K562 (cell line): ENCODE measurements at regions not wholly inside any gene's neighbourhood (a gene's known extent, or its start where the extent isn't known, plus 50 kb on each side); places are given as distances from the start of the nearest gene placed in this dataset.

ENCODE experiments used
- ARID2 ChIP-seq: fragments of 450-650 bp; IDR thresholded peaks from 2 replicates; pipeline ENCODE4 v1.6.1; 2017; ENCODE audit warnings: antibody characterized with exemption, mild to moderate bottlenecking
- BRCA1 ChIP-seq, 2 experiments: fragments of 450-650 bp in 1 of 2; sonication (generic) in 1 of 2; formaldehyde crosslinking in 1 of 2; IDR thresholded peaks; 2 replicates each; pipeline versions ENCODE4 v1.5.0 to v1.6.1; 2017 to 2020; ENCODE audit warnings: mild to moderate bottlenecking in 1 of 2, missing genetic modification reagents in 1 of 2
- CEBPG ChIP-seq, 3 experiments: fragments of 200-800 bp in 1 of 3; sonication (Bioruptor generic) in 1 of 3; sonication (generic) in 1 of 3; formaldehyde crosslinking in 1 of 3; IDR thresholded peaks in 2 of 3; conservative IDR thresholded peaks in 1 of 3; 2 replicates each; pipeline versions ENCODE4 v1.6.1 to v1.8.0; 2016 to 2022; ENCODE audit warnings: missing compliant biosample characterization in 2 of 3, missing genetic modification characterization in 2 of 3, mild to moderate bottlenecking in 1 of 3, missing genetic modification reagents in 1 of 3
- CLOCK ChIP-seq: fragments of 250-450 bp; sonication (Bioruptor Pico); IDR thresholded peaks from 2 replicates; pipeline ENCODE4 v1.4.0; 2020; ENCODE audit warnings: mild to moderate bottlenecking, moderate library complexity, borderline replicate concordance
- CXXC5 ChIP-seq: fragments of 250-450 bp; sonication (Bioruptor Pico); IDR thresholded peaks from 2 replicates; pipeline ENCODE4 v1.8.0; 2022; ENCODE audit warnings: inconsistent platforms, mild to moderate bottlenecking, moderate library complexity
- FOXA1 ChIP-seq: fragments of 450-650 bp; IDR thresholded peaks from 2 replicates; pipeline ENCODE4 v1.6.1; 2016; ENCODE audit warnings: mild to moderate bottlenecking, borderline replicate concordance
- IFI16 ChIP-seq: fragments of 250-450 bp; sonication (Bioruptor Pico); IDR thresholded peaks from 2 replicates; pipeline ENCODE4 v2.1.2; 2022; ENCODE audit warnings: mild to moderate bottlenecking, inconsistent platforms
- NCOA6 ChIP-seq: fragments of 450-650 bp; IDR thresholded peaks from 2 replicates; pipeline ENCODE4 v1.6.1; 2017; ENCODE audit warnings: mild to moderate bottlenecking
- POU5F1 ChIP-seq: fragments of 150-350 bp; IDR thresholded peaks from 2 replicates; pipeline ENCODE4 v1.6.1; 2014; ENCODE audit warnings: borderline replicate concordance, low read length, low read depth, mild to moderate bottlenecking; ENCODE audit not compliant: partially characterized antibody
- RBM22 ChIP-seq: fragments of 200-400 bp; formaldehyde crosslinking; IDR thresholded peaks from 2 replicates; pipeline ENCODE4 v1.6.1; 2018; ENCODE audit warnings: low read length, low read depth; ENCODE audit not compliant: poor library complexity, severe bottlenecking
- SIX5 ChIP-seq, 2 experiments: IDR thresholded peaks; 2 replicates each; pipeline ENCODE4 v1.6.1; 2011; ENCODE audit warnings: low read length in 2 of 2, borderline replicate concordance in 1 of 2, low read depth in 1 of 2, mild to moderate bottlenecking in 1 of 2, moderate library complexity in 1 of 2; ENCODE audit not compliant: insufficient read depth in 1 of 2
- TARDBP ChIP-seq: fragments of 450-650 bp; IDR thresholded peaks from 2 replicates; pipeline ENCODE4 v1.6.1; 2016
- TBP ChIP-seq: optimal IDR thresholded peaks from 2 replicates; pipeline ENCODE3; 2011; ENCODE audit warnings: low read depth, low read length, improper control_type of control experiment
- TRIM28 ChIP-seq: fragments of 450-650 bp; IDR thresholded peaks from 2 replicates; pipeline ENCODE4 v1.6.1; 2017
- TSC22D4 ChIP-seq: fragments of 450-650 bp; IDR thresholded peaks from 2 replicates; pipeline ENCODE4 v1.6.1; 2016; ENCODE audit warnings: missing genetic modification characterization, missing biosample characterization, control low read depth
- ZNF507 ChIP-seq: conservative IDR thresholded peaks from 2 replicates; pipeline ENCODE4 v1.6.1; 2017; ENCODE audit warnings: missing genetic modification characterization, missing compliant biosample characterization
- TF ChIP-seq, protein P1 (sequence below): fragments of 250-450 bp; sonication (Bioruptor Pico); IDR thresholded peaks from 2 replicates; pipeline ENCODE4 v1.5.0; 2022; ENCODE audit warnings: mild to moderate bottlenecking
- TF ChIP-seq, protein P2 (sequence below): fragments of 250-450 bp; sonication (Bioruptor Pico); IDR thresholded peaks from 2 replicates; pipeline ENCODE4 v1.6.1; 2021; ENCODE audit warnings: mild to moderate bottlenecking
- TF ChIP-seq, protein P3 (sequence below), 3 experiments: IDR thresholded peaks in 2 of 3; conservative IDR thresholded peaks in 1 of 3; 2 replicates each; pipeline ENCODE4 v1.5.1; 2011 to 2012; ENCODE audit warnings: low read length in 3 of 3, mild to moderate bottlenecking in 3 of 3, control low read depth in 2 of 3, improper control_type of control experiment in 1 of 3, inconsistent platforms in 1 of 3, low read depth in 1 of 3, mixed read lengths in 1 of 3, moderate library complexity in 1 of 3; ENCODE audit not compliant: insufficient read depth in 2 of 3

DNA sequence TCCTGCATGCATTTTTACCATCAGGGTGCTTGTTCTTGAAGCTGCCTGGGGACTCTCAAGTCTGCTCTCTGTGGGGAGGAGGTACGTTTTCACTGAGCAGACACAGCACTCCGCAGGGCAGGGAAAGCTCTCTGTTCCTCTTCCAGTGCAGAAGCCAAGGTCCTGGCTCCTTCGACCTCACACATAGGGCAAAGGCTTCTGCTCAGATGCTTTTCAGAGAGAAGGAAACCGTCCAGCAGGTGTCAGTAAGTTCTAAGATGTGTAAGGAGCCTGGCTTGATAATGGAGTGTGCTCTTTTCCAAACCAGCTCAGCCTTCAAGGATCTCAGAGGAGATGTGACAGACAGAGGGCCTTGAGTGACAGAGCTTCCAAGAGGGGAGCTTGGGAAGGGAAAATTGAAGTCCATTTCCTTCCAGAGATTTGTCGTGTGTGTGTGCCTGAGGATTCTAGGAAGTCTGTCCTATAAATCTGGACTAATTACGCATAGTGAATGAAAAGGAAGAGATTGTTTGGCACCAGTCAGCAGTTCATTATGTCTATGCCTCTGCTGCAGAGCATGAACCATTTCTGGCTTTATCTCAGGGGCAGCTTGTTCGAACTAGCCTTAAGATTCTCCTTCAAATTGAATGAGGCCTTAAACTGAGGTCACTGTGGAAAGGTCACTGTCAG, 67.3 kb upstream of the UPP2 start (continued):
- no peak for TF ChIP-seq SIX5 (IDR thresholded peaks at IDR 0.05; ENCODE audit: borderline replicate concordance in 1 of 2, insufficient read depth in 1 of 2, low read depth in 1 of 2, low read length in 2 of 2)
- no peak for TF ChIP-seq RBM22
- no peak for TF ChIP-seq CEBPG (CRISPR knock-in tag; IDR thresholded peaks at IDR 0.05)
- no peak for TF ChIP-seq CEBPG (tag; conservative IDR thresholded peaks at IDR 0.05 in 1 of 2, IDR thresholded peaks at IDR 0.05 in 1 of 2)
- peak; percentile 20 for TF ChIP-seq TBP
- no peak for TF ChIP-seq TARDBP
- TF ChIP-seq IFI16 (CRISPR knock-in tag) = no peak
- TF ChIP-seq ZNF507 (tag) = no peak
- TF ChIP-seq BRCA1 (IDR thresholded peaks at IDR 0.05) = no peak
- TF ChIP-seq BRCA1 (CRISPR knock-in tag; IDR thresholded peaks at IDR 0.05) = no peak
- TF ChIP-seq ARID2 = peak; percentile 42; the same call in 1 of the 2 replicates
- TF ChIP-seq, protein P1, sequence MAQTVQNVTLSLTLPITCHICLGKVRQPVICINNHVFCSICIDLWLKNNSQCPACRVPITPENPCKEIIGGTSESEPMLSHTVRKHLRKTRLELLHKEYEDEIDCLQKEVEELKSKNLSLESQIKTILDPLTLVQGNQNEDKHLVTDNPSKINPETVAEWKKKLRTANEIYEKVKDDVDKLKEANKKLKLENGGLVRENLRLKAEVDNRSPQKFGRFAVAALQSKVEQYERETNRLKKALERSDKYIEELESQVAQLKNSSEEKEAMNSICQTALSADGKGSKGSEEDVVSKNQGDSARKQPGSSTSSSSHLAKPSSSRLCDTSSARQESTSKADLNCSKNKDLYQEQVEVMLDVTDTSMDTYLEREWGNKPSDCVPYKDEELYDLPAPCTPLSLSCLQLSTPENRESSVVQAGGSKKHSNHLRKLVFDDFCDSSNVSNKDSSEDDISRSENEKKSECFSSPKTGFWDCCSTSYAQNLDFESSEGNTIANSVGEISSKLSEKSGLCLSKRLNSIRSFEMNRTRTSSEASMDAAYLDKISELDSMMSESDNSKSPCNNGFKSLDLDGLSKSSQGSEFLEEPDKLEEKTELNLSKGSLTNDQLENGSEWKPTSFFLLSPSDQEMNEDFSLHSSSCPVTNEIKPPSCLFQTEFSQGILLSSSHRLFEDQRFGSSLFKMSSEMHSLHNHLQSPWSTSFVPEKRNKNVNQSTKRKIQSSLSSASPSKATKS (CRISPR knock-in tag) = no peak
- TF ChIP-seq NCOA6 = no peak
- TF ChIP-seq FOXA1 = no peak
- TF ChIP-seq, protein P2, sequence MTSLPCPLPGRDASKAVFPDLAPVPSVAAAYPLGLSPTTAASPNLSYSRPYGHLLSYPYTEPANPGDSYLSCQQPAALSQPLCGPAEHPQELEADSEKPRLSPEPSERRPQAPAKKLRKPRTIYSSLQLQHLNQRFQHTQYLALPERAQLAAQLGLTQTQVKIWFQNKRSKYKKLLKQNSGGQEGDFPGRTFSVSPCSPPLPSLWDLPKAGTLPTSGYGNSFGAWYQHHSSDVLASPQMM (CRISPR knock-in tag) = no peak
- TF ChIP-seq POU5F1 = no peak
- TF ChIP-seq CXXC5 = no peak
- no peak for TF ChIP-seq TRIM28
- TF ChIP-seq, protein P3, sequence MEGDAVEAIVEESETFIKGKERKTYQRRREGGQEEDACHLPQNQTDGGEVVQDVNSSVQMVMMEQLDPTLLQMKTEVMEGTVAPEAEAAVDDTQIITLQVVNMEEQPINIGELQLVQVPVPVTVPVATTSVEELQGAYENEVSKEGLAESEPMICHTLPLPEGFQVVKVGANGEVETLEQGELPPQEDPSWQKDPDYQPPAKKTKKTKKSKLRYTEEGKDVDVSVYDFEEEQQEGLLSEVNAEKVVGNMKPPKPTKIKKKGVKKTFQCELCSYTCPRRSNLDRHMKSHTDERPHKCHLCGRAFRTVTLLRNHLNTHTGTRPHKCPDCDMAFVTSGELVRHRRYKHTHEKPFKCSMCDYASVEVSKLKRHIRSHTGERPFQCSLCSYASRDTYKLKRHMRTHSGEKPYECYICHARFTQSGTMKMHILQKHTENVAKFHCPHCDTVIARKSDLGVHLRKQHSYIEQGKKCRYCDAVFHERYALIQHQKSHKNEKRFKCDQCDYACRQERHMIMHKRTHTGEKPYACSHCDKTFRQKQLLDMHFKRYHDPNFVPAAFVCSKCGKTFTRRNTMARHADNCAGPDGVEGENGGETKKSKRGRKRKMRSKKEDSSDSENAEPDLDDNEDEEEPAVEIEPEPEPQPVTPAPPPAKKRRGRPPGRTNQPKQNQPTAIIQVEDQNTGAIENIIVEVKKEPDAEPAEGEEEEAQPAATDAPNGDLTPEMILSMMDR (IDR thresholded peaks at IDR 0.05 in 2 of 3, conservative IDR thresholded peaks at IDR 0.05 in 1 of 3; ENCODE audit: insufficient read depth in 2 of 3, low read depth in 1 of 3, low read length in 3 of 3) = peak; percentile 65 to 85 (median 75)
- no peak for TF ChIP-seq TSC22D4
- no peak for TF ChIP-seq CLOCK (CRISPR knock-in tag)
